Endothelial cell of umbilical vein (primary cell): ENCODE measurements at regions not wholly inside any gene's neighbourhood (a gene's known extent, or its start where the extent isn't known, plus 50 kb on each side); places are given as distances from the start of the nearest gene placed in this dataset.

ENCODE experiments used
- BruUV-seq: library from RNA; stranded (reverse); fragments of 400-500 nt; replicated peaks from 2 replicates; lab custom pipeline; 2021; lab: Mats Ljungman, UMichigan
- CTCF ChIA-PET: fragments of 300-600, 350-600 bp; sonication (Branson Sonifier 250); formaldehyde crosslinking; loops from one replicate; lab custom pipeline; 2021; ENCODE audit warnings: antibody characterized with exemption, inconsistent platforms; lab: Charles Lee
- POLR2A ChIA-PET: fragments of 300-600, 350-600 bp; sonication (Branson Sonifier 250); formaldehyde crosslinking; loops from one replicate; lab custom pipeline; 2021; ENCODE audit warnings: antibody characterized with exemption, inconsistent platforms; lab: Charles Lee
- DNase-seq: peaks from one replicate; pipeline ENCODE4 v3.0.0-alpha.2; 2011; ENCODE audit warnings: low read depth, low spot score
- FAIRE-seq: peaks from 2 replicates; lab custom pipeline; 2011; peaks lifted over from hg19 to GRCh38; lab: Jason Lieb, UNC
- H2AFZ ChIP-seq: 2 replicates; pipeline ENCODE4 v1.6.0; 2012; ENCODE audit warnings: low read depth, low read length, control low read depth, inconsistent platforms
- H3K27ac ChIP-seq: 2 replicates; pipeline ENCODE4 v1.5.1; 2011; ENCODE audit warnings: low read depth, mild to moderate bottlenecking, control low read depth, low read length, moderate library complexity; ENCODE audit not compliant: insufficient read depth
- H3K27me3 ChIP-seq, 2 experiments: 2 replicates each; pipeline versions ENCODE4 v1.6.0 to v1.6.1; 2011; ENCODE audit warnings: low read length in 2 of 2, mixed read lengths in 1 of 2; ENCODE audit not compliant: control insufficient read depth in 2 of 2, insufficient read depth in 2 of 2
- H3K36me3 ChIP-seq, 2 experiments: 2 replicates in 1 of 2; 3 replicates in 1 of 2; pipeline ENCODE4 v1.5.1; 2011; ENCODE audit warnings: low read length in 2 of 2, mild to moderate bottlenecking in 1 of 2, moderate library complexity in 1 of 2; ENCODE audit not compliant: control insufficient read depth in 2 of 2, insufficient read depth in 2 of 2; ENCODE audit errors: extremely low read depth in 1 of 2
- H3K4me1 ChIP-seq: 3 replicates; pipeline ENCODE4 v1.5.1; 2011; ENCODE audit warnings: mild to moderate bottlenecking, low read length; ENCODE audit not compliant: control insufficient read depth, insufficient read depth; ENCODE audit errors: extremely low read depth
- H3K4me2 ChIP-seq: 2 replicates; pipeline ENCODE4 v1.6.1; 2011; ENCODE audit warnings: low read length, control low read depth, mixed read lengths; ENCODE audit not compliant: insufficient read depth
- H3K4me3 ChIP-seq, 3 experiments: fragments of 200-600 bp in 1 of 3; sonication (generic), shearing (Covaris generic) in 1 of 3; replicated peaks in 1 of 3; 2 replicates each; pipeline ENCODE4 v1.5.1; 2011 to 2016; ENCODE audit warnings: control low read depth in 3 of 3, low read length in 3 of 3, mild to moderate bottlenecking in 2 of 3, inconsistent platforms in 1 of 3, low read depth in 1 of 3, moderate library complexity in 1 of 3; ENCODE audit not compliant: insufficient read depth in 1 of 3
- H3K79me2 ChIP-seq: 2 replicates; pipeline ENCODE4 v1.6.0; 2012; ENCODE audit warnings: low read length, inconsistent platforms; ENCODE audit not compliant: control insufficient read depth, insufficient read depth
- H3K9ac ChIP-seq: replicated peaks from 2 replicates; pipeline ENCODE3; 2011; ENCODE audit warnings: low read length, control low read depth; ENCODE audit not compliant: insufficient read depth; ENCODE audit errors: extremely low read depth
- H3K9me1 ChIP-seq: replicated peaks from 3 replicates; pipeline ENCODE4 v1.6.0; 2011; ENCODE audit warnings: mild to moderate bottlenecking, low read length; ENCODE audit not compliant: control insufficient read depth, insufficient read depth; ENCODE audit errors: extremely low read depth
- H3K9me3 ChIP-seq: replicated peaks from 2 replicates; pipeline ENCODE4 v1.5.1; 2012; ENCODE audit warnings: low read length, inconsistent platforms; ENCODE audit not compliant: control insufficient read depth, insufficient read depth
- H4K20me1 ChIP-seq: replicated peaks from 2 replicates; pipeline ENCODE3; 2011; ENCODE audit warnings: mild to moderate bottlenecking, low read length; ENCODE audit not compliant: control insufficient read depth, insufficient read depth; ENCODE audit errors: extremely low read depth
- EZH2 ChIP-seq: IDR thresholded peaks from 2 replicates; pipeline ENCODE4 v1.6.1; 2012; ENCODE audit warnings: borderline replicate concordance, low read depth, mild to moderate bottlenecking, moderate library complexity, low read length, inconsistent platforms; ENCODE audit not compliant: severe bottlenecking
- FOS ChIP-seq: IDR thresholded peaks from 2 replicates; pipeline ENCODE4 v1.6.1; 2011; ENCODE audit warnings: mild to moderate bottlenecking, low read length, moderate library complexity, borderline replicate concordance; ENCODE audit not compliant: insufficient read depth
- GATA2 ChIP-seq: IDR thresholded peaks from 2 replicates; pipeline ENCODE4 v1.7.0; 2011; ENCODE audit warnings: low read depth, mild to moderate bottlenecking, moderate library complexity, mixed read lengths, low read length; ENCODE audit not compliant: insufficient read length, insufficient read depth
- JUN ChIP-seq: IDR thresholded peaks from 2 replicates; pipeline ENCODE4 v1.6.1; 2011; ENCODE audit warnings: borderline replicate concordance, low read depth; ENCODE audit not compliant: insufficient read length, insufficient read depth
- MYC ChIP-seq: IDR thresholded peaks from one replicate; pipeline ENCODE4 v1.6.1; 2011; ENCODE audit warnings: mild to moderate bottlenecking, low read depth, low read length
- POLR2A ChIP-seq: IDR thresholded peaks from 2 replicates; pipeline ENCODE4 v1.6.1; 2012; ENCODE audit warnings: low read depth, mild to moderate bottlenecking, control low read depth, low read length
- POLR2AphosphoS5 ChIP-seq: IDR thresholded peaks from 2 replicates; pipeline ENCODE4 v1.6.1; 2012; ENCODE audit warnings: low read depth, mild to moderate bottlenecking, control low read depth, low read length, moderate library complexity; ENCODE audit not compliant: insufficient read depth
- dilution Hi-C: fragments of 300-500 bp; cut with MboI; formaldehyde crosslinking; loops from one replicate; pipeline ENCODE4 v1.15.0; 2019; ENCODE audit warnings: low sequenced_read_pairs; ENCODE audit not compliant: extremely low pct_ligation_motif_present
- intact Hi-C: fragments of 100-400 bp; cut with micrococcal nuclease; formaldehyde crosslinking; loops from one replicate; pipeline ENCODE4 v1.10.0; 2022
- TF ChIP-seq, protein P1 (sequence below): IDR thresholded peaks from 2 replicates; pipeline ENCODE4 v1.6.1; 2011; ENCODE audit not compliant: insufficient read depth, insufficient read length
- TF ChIP-seq, protein P2 (sequence below), 2 donors: IDR thresholded peaks; 1 replicate in 1 of 2; 2 replicates in 1 of 2; pipeline ENCODE4 v1.5.1; 2011; ENCODE audit warnings: low read length in 2 of 2, mild to moderate bottlenecking in 2 of 2, moderate library complexity in 2 of 2, control low read depth in 1 of 2, inconsistent platforms in 1 of 2, low read depth in 1 of 2; ENCODE audit not compliant: insufficient read depth in 1 of 2; ENCODE audit errors: extremely low read depth in 1 of 2

DNA sequence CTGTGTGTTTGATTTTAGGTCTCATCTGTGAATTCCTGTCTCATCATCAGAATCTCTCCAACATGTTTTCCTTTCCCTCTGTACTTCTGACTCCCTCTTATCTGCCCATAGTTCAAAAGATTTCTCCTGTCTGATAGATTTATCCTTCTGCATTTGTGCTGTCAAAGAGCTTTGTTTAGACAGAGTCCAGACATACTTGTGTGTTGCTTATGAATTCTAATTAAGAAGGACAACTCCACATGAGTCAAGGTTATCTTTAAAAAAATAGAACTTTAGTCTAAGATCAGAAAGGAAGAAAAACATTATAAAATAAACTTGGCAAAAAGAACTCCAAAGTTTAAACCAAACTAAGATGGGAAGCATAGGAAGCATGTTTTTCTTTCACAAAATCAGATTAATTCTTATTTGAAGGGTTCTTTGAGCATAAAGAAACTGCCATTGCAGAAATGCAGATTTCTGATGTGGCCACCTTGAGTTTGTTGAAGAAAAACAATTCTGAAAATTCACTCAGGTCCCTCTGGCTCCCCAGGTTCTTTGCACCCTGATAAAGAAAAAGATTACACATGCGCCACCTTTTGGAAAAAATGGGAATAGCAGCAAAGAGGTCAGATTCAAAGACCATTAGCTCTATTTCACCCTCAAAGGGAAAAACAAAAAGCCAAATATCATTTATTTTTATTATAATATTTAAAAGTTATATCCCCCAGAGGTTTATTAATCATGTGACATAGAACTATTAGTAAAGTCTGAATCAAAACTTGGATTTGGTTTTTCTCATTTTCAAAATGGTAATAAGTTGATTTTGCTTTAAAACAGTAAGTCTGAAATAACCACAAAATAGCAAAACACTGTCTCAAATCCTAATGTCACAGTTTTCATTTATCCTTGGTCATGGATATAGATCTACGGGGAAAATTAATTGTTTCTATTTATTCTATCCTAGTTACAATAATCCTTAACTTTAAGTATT, 143.7 kb upstream of the DCN start:
- no TSS peak for BruUV-seq

More for the DNA sequence above, 143.7 kb upstream of the DCN start:
- Histone ChIP-seq H3K4me1 (no peaks in the 10 kb centered on the region), H3K27ac (no peak overlapping the region), H3K4me2 (no peak overlapping the region), H3K79me2 (no peaks in the 10 kb centered on the region), H2AFZ (no peak overlapping the region), H3K9me3 (no peaks in the 10 kb centered on the region), H3K9ac (no peak overlapping the region), H3K27me3 (no peaks in the 10 kb centered on the region), H3K9me1 (no peaks in the 10 kb centered on the region), H4K20me1 (no peaks in the 10 kb centered on the region), H3K4me3 (no peak overlapping the region), H3K36me3 (no peaks in the 10 kb centered on the region)
- no peak for FAIRE-seq
- dilution Hi-C loops (no loop called here), intact Hi-C loops (loop anchor here (1.0 to 2.0 kb wide), 3 partner anchors 148 to 348 kb away; no protein-coding TSS in a partner anchor)
- ChIA-PET CTCF (interaction anchor here (0.5 to 5.1 kb wide), 67 partner anchors 8 to 381 kb away, joined by 3 to 107 read pairs (median 5); partner anchors contain the start of genes EPYC and LUM), POLR2A (no interaction called here)
- DNase-seq: peak; percentile 59
- TF ChIP-seq, protein P1, sequence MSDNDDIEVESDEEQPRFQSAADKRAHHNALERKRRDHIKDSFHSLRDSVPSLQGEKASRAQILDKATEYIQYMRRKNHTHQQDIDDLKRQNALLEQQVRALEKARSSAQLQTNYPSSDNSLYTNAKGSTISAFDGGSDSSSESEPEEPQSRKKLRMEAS: no peak
- no peak for TF ChIP-seq FOS
- TF ChIP-seq JUN: no peak
- no peak for TF ChIP-seq POLR2AphosphoS5
- TF ChIP-seq GATA2: no peak
- TF ChIP-seq MYC: no peak
- TF ChIP-seq, protein P2, sequence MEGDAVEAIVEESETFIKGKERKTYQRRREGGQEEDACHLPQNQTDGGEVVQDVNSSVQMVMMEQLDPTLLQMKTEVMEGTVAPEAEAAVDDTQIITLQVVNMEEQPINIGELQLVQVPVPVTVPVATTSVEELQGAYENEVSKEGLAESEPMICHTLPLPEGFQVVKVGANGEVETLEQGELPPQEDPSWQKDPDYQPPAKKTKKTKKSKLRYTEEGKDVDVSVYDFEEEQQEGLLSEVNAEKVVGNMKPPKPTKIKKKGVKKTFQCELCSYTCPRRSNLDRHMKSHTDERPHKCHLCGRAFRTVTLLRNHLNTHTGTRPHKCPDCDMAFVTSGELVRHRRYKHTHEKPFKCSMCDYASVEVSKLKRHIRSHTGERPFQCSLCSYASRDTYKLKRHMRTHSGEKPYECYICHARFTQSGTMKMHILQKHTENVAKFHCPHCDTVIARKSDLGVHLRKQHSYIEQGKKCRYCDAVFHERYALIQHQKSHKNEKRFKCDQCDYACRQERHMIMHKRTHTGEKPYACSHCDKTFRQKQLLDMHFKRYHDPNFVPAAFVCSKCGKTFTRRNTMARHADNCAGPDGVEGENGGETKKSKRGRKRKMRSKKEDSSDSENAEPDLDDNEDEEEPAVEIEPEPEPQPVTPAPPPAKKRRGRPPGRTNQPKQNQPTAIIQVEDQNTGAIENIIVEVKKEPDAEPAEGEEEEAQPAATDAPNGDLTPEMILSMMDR (IDR thresholded peaks at IDR 0.05; ENCODE audit: extremely low read depth in 1 of 2, insufficient read depth in 1 of 2, low read depth in 1 of 2, low read length in 2 of 2): peak; percentile 49 to 54
- no peak for TF ChIP-seq EZH2
- no peak for TF ChIP-seq POLR2A
